ENCODE measurements at regions not wholly inside any gene's neighbourhood (a gene's known extent, or its start where the extent isn't known, plus 50 kb on each side); places are given as distances from the start of the nearest gene placed in this dataset.

DNA sequence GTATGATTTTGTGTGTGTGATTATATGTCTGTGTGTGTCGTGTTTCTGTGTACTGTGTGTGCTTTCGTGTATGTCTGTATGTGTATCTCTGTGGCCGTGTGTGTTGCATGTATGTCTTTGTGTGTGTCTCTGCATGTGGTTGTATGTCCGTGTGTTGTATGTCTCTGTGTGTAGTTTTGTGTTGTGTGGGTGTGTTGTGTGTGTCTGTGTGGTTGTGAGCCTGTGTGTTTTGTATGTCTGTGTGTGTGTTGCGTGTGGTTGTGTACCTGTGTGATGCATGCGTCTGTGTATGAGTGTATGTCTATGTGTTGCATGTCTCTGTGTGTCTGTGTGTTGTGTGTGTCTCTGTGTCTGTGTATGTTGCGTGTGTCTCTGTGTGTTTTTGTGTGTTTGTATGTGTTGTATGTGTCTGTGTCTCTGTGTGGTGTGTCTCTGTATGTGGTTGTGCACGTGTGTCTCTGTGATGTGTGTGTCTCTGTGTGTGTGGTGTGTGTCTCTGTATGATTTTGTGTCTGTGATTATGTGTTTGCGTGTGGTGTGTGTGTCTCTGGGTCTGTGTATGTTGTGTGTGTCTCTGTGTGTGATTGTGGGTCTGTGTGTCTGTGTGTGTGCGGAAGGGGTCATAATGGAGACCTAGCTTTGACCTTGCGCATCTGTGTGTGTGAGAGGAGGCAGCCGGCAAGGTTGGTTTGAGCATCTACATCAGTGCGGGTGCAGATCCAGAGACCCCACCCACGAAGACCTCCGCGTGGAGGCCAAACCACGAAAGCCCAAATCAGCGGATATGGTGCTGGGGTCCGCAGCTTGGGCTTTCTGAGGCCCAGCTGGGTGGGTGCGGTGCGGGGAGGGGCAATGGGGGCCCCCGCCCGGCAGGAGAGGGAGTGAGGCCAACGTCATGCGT, 212.6 kb upstream of the GSE1 start:
- H3K79me2 ChIP-seq (ENCODE audit: control insufficient read depth, insufficient read depth, low read length) = no peaks in the 10 kb centered on the region
- no peaks in the 10 kb centered on the region for H3K27me3 ChIP-seq (ENCODE audit: control insufficient read depth, extremely low read depth, insufficient read depth, low read length)
- no peaks in the 10 kb centered on the region for H3K36me3 ChIP-seq (ENCODE audit: control insufficient read depth in 2 of 2, extremely low read depth in 1 of 2, insufficient read depth in 2 of 2, low read length in 2 of 2)
- DNase-seq (ENCODE audit: low read depth, low spot score) = no peak
- TF ChIP-seq EZH2 (IDR thresholded peaks at IDR 0.05; ENCODE audit: low read length) = no peak
- TF ChIP-seq, protein P1, sequence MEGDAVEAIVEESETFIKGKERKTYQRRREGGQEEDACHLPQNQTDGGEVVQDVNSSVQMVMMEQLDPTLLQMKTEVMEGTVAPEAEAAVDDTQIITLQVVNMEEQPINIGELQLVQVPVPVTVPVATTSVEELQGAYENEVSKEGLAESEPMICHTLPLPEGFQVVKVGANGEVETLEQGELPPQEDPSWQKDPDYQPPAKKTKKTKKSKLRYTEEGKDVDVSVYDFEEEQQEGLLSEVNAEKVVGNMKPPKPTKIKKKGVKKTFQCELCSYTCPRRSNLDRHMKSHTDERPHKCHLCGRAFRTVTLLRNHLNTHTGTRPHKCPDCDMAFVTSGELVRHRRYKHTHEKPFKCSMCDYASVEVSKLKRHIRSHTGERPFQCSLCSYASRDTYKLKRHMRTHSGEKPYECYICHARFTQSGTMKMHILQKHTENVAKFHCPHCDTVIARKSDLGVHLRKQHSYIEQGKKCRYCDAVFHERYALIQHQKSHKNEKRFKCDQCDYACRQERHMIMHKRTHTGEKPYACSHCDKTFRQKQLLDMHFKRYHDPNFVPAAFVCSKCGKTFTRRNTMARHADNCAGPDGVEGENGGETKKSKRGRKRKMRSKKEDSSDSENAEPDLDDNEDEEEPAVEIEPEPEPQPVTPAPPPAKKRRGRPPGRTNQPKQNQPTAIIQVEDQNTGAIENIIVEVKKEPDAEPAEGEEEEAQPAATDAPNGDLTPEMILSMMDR (optimal IDR thresholded peaks at IDR 0.05 in 1 of 3, IDR thresholded peaks at IDR 0.05 in 1 of 3, conservative IDR thresholded peaks at IDR 0.05 in 1 of 3; ENCODE audit: extremely low read depth in 1 of 3, insufficient read depth in 2 of 3, low read length in 3 of 3) = no peak
- no peak overlapping the region for H3K9ac ChIP-seq (ENCODE audit: control insufficient read depth, extremely low read depth, insufficient read depth, low read length)
- no peak for FAIRE-seq
- no peaks in the 10 kb centered on the region for H3K9me3 ChIP-seq (ENCODE audit: control insufficient read depth, low read depth, low read length)
- H4K20me1 ChIP-seq (ENCODE audit: control insufficient read depth, extremely low read depth, insufficient read depth, low read length) = no peaks in the 10 kb centered on the region
- H3K4me2 ChIP-seq (ENCODE audit: control insufficient read depth, extremely low read depth, insufficient read depth, low read depth, low read length) = no peak overlapping the region
- H3K9me1 ChIP-seq (ENCODE audit: control insufficient read depth, extremely low read depth, insufficient read depth, low read length) = no peaks in the 10 kb centered on the region
- H3K4me1 ChIP-seq (ENCODE audit: control insufficient read depth, extremely low read depth, insufficient read depth, low read length) = peaks cover 21% of the 10 kb centered on the region
- H3K27ac ChIP-seq (ENCODE audit: control insufficient read depth, insufficient read depth, low read length) = no peak overlapping the region
- dilution Hi-C loops (cut with MboI; ENCODE audit: extremely low pct_ligation_motif_present, low sequenced_read_pairs) = no loop called here
- H3K4me3 ChIP-seq (ENCODE audit: control insufficient read depth in 2 of 3, extremely low read depth in 1 of 3, insufficient read depth in 2 of 3, low read depth in 1 of 3, low read length in 3 of 3) = no peak overlapping the region
- H2AFZ ChIP-seq (ENCODE audit: control insufficient read depth, low read length) = no peak overlapping the region

DNA sequence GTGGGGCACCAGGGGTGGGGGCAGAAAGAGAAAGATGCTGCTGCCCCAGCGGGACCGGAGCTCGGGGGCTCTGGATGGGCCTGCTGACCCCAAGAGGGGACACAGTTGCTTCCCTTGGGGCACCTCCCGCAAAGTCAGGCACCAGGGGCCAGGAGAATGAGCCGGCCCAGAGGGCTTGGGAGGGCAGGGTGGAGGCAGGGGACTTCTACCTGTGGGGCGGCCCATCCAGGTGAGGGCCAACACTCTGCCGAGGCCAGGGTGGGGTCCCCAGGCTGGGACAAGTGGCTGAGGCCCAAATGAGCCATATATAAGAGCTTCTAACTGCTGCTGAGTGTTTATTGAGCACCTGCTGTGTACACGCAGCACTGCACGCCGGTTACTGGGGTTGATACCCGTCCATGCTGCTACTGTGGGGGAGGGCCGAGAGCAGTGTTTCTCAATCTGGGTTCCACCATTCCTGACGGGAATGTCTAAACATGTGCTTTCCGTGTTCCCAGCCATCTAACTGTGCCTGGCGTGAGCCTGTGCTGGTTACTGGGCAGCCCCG, 211.7 kb upstream of the GSE1 start:
- Histone ChIP-seq H4K20me1 (ENCODE audit: control insufficient read depth, extremely low read depth, insufficient read depth, low read length) (no peaks in the 10 kb centered on the region), H3K27me3 (ENCODE audit: control insufficient read depth, extremely low read depth, insufficient read depth, low read length) (no peaks in the 10 kb centered on the region), H3K79me2 (ENCODE audit: control insufficient read depth, insufficient read depth, low read length) (no peaks in the 10 kb centered on the region), H3K4me3 (ENCODE audit: control insufficient read depth in 2 of 3, extremely low read depth in 1 of 3, insufficient read depth in 2 of 3, low read depth in 1 of 3, low read length in 3 of 3) (no peak overlapping the region), H2AFZ (ENCODE audit: control insufficient read depth, low read length) (no peak overlapping the region), H3K4me1 (ENCODE audit: control insufficient read depth, extremely low read depth, insufficient read depth, low read length) (peaks cover 13% of the 10 kb centered on the region), H3K9me1 (ENCODE audit: control insufficient read depth, extremely low read depth, insufficient read depth, low read length) (no peaks in the 10 kb centered on the region), H3K27ac (ENCODE audit: control insufficient read depth, insufficient read depth, low read length) (no peak overlapping the region), H3K4me2 (ENCODE audit: control insufficient read depth, extremely low read depth, insufficient read depth, low read depth, low read length) (no peak overlapping the region), H3K9me3 (ENCODE audit: control insufficient read depth, low read depth, low read length) (no peaks in the 10 kb centered on the region), H3K9ac (ENCODE audit: control insufficient read depth, extremely low read depth, insufficient read depth, low read length) (no peak overlapping the region), H3K36me3 (ENCODE audit: control insufficient read depth in 2 of 2, extremely low read depth in 1 of 2, insufficient read depth in 2 of 2, low read length in 2 of 2) (no peaks in the 10 kb centered on the region)
- TF ChIP-seq, protein P1 (optimal IDR thresholded peaks at IDR 0.05 in 1 of 3, IDR thresholded peaks at IDR 0.05 in 1 of 3, conservative IDR thresholded peaks at IDR 0.05 in 1 of 3; ENCODE audit: extremely low read depth in 1 of 3, insufficient read depth in 2 of 3, low read length in 3 of 3) = no peak
- dilution Hi-C loops (cut with MboI; ENCODE audit: extremely low pct_ligation_motif_present, low sequenced_read_pairs) = no loop called here
- no peak for DNase-seq (ENCODE audit: low read depth, low spot score)
- FAIRE-seq = no peak
